Neural cell (in vitro differentiated cells): ENCODE measurements at regions not wholly inside any gene's neighbourhood (a gene's known extent, or its start where the extent isn't known, plus 50 kb on each side); places are given as distances from the start of the nearest gene placed in this dataset.

Experiments used
- CTCF ChIP-seq: fragments of 450-650 bp; IDR thresholded peaks from 2 replicates; pipeline ENCODE4 v1.5.1; 2014; ENCODE audit warnings: antibody characterized with exemption, mild to moderate bottlenecking, moderate library complexity; ENCODE audit not compliant: poor library complexity, severe bottlenecking
- EP300 ChIP-seq: fragments of 450-650 bp; conservative IDR thresholded peaks from 2 replicates; pipeline ENCODE4 v1.6.1; 2014; ENCODE audit warnings: antibody characterized with exemption, mild to moderate bottlenecking, moderate library complexity; ENCODE audit not compliant: poor library complexity, severe bottlenecking
- EZH2 ChIP-seq: fragments of 200-600, 300-800 bp; shearing (Covaris generic), sonication (generic); IDR thresholded peaks from 2 replicates; pipeline ENCODE4 v1.6.1; 2014; ENCODE audit warnings: antibody characterized with exemption, low read length, borderline replicate concordance, mild to moderate bottlenecking; ENCODE audit not compliant: insufficient read depth, poor library complexity, severe bottlenecking
- MXI1 ChIP-seq: fragments of 450-650 bp; conservative IDR thresholded peaks from 2 replicates; pipeline ENCODE4 v1.6.1; 2014; ENCODE audit warnings: antibody characterized with exemption, mild to moderate bottlenecking; ENCODE audit not compliant: poor library complexity, severe bottlenecking
- POLR2AphosphoS5 ChIP-seq: IDR thresholded peaks from 2 replicates; pipeline ENCODE4 v1.6.1; 2012
- RAD21 ChIP-seq: fragments of 450-650 bp; conservative IDR thresholded peaks from 2 replicates; pipeline ENCODE4 v1.6.1; 2014; ENCODE audit warnings: antibody characterized with exemption, mild to moderate bottlenecking, moderate library complexity
- REST ChIP-seq: IDR thresholded peaks from 2 replicates; pipeline ENCODE4 v1.6.1; 2012; ENCODE audit warnings: borderline replicate concordance

GRCh38 chr1:14478120-14478519 is 120.4 kb upstream of the KAZN start:
- TF ChIP-seq EP300 (no peak), CTCF (no peak), MXI1 (no peak), EZH2 (no peak), RAD21 (no peak), REST (no peak), POLR2AphosphoS5 (no peak)
